HG02571 (cell line): ENCODE measurements at regions not wholly inside any gene's neighbourhood (a gene's known extent, or its start where the extent isn't known, plus 50 kb on each side); places are given as distances from the start of the nearest gene placed in this dataset.

Source experiments
- ATAC-seq: cut with Tn5 transposase; IDR thresholded peaks from one replicate; pipeline ENCODE4 v1.9.1; 2021; ENCODE audit warnings: mild to moderate bottlenecking, moderate library complexity; ENCODE audit not compliant: unreplicated experiment

GRCh38 chr9:107696302-107696701, 206.7 kb upstream of the KLF4 start:
- ATAC-seq = no peak

- ATAC-seq = no peak
Measured at GRCh38 chr9:107694390-107694789, 204.8 kb upstream of the KLF4 start.

DNA sequence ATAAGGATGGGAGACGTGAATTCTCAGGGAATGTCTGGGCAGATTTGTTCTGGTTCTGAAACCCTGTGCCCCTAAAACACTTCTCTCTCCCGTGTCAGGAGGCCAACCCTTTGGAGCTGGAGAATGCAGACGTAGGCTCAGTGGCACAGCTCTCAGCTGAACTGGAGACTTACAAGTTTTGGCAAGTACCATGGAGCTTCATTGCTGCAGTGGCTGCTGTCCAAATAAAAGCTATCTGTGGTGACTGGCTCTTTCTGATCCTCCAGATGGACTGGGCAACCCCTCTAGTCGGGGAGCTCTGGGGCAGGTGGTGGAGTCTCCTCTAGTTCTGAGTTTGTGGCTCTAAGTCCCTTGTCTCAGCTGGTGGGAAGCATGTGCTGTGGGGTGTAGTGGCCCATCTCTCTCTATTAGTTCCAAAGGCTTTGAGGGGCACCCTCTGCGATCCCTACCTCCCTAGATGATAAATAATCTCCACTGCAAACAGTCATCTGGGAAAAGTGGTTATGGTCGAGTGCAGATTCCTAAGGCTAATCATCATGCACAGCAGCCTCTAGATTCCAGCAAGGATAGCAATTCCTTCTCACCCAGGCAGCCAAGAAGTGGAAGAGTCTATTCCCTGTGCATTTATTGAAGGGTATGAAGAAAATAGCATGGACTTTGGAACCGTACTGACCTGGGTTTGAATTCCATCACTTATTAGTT, 204.2 kb upstream of the KLF4 start:
- no peak for ATAC-seq

GRCh38 chr9:107691664-107692063, 202.1 kb upstream of the KLF4 start:
- ATAC-seq = no peak

- no peak for ATAC-seq
Measured at GRCh38 chr9:107690021-107690420, 200.5 kb upstream of the KLF4 start.

DNA sequence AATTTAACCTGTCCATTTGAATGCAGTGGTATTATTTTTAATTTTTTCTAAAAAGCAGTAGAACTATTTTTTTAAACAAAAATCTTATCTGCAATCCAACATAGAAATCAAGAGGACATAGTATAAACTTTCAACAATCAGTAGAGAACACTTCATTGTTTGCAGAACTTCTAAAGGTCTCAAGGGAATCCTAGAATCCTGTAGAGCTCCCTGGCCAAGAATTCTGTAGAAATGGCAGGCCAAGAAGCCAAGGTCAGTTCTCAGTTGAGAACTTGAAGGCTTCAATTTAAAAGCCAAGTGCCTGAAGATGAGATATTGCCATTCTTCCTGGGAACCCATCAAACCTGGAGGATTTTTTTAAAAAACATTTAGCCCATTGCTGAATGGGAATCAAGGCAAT, 199.2 kb upstream of the KLF4 start:
- ATAC-seq = no peak

GRCh38 chr9:107685901-107686300, 196.3 kb upstream of the KLF4 start:
- no peak for ATAC-seq

DNA sequence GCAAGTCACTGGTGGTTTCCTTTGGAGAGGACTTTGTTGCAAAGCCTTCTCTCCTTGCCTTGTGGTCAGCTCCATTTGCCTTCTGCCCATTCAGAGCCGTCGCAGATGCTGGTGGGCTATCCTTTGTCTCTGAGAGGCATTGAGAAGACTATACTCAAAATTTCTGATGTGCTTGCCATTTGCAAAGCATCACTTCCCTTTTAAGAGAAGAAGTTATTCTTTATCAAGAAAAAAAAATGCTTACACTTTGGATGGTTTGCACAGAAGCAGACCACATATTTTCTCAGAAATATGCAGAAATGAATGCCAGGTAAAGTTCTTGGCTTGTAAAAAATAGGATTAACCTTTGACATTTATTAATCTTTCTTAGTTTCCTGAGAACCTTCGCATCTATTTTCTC, 195.8 kb upstream of the KLF4 start:
- no peak for ATAC-seq

GRCh38 chr9:107684224-107684623, 194.7 kb upstream of the KLF4 start:
- no peak for ATAC-seq

DNA sequence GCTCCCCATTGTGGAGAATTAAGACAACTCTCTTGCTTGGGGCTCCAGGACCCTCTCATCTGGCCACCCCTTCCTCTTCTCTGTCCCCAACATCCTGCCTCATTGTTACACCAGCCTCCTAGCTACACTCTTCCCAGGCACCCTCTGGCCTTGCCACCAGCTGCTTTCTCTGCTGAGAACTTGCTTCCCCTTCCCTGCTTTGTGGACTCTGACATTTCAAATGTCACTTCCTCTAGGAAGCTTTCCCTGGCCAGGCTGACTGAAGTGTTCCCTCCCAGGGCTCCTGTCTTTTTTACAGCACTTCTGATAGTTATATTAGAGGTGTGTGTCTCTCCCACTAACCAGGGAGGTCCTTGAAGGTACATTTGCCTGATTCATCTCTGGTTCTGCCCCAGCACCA, 194.0 kb upstream of the KLF4 start:
- no peak for ATAC-seq

DNA sequence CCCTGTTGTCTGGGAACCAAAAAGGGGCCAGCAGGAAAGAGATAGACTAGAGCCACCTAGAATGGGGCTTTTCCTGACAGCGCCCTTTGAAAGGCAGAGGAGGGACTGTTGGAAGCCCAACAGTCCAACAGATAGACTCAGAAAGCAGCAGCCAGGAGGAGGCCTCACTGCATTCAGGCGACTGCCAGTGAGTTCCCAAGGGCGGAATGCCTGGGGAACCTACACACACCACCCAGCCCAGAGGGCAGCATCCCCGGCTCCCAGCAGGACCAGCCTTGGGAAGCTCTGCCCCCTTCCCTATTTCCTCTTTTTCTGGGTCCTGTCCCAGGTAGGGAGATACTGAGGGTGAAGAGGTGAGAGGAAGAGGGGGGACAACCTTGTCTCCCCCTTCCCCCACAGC, 192.4 kb upstream of the KLF4 start:
- ATAC-seq = no peak

GRCh38 chr9:107675351-107676259, 186.0 kb upstream of the KLF4 start:
- ATAC-seq = no peak

DNA sequence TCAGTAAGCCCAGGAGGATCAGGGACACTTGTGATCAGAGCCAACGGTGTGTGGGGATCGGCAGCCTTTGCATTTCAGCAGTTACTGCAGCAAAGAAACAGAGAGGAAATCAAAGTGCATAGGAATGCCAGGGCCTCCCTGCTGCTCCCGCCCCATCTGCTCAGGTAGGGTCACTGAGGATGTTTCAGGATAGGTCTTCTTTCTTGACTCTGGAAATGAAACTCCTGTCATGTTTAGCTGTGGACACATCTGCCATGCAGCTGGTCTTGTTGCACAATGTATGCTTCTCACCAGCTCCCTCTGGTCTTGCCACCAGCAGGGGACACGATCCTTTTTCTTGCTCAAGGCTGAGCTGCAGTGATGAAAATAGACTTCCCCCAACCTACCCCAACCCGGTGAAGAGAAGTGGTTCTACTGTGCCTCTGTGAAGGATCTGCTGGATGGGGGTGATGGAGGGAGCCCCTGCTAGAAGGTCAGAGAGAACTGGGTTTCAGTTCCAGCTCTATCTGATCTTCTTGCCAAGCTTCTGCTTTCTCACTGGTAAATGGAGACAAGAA, 185.2 kb upstream of the KLF4 start:
- no peak for ATAC-seq

DNA sequence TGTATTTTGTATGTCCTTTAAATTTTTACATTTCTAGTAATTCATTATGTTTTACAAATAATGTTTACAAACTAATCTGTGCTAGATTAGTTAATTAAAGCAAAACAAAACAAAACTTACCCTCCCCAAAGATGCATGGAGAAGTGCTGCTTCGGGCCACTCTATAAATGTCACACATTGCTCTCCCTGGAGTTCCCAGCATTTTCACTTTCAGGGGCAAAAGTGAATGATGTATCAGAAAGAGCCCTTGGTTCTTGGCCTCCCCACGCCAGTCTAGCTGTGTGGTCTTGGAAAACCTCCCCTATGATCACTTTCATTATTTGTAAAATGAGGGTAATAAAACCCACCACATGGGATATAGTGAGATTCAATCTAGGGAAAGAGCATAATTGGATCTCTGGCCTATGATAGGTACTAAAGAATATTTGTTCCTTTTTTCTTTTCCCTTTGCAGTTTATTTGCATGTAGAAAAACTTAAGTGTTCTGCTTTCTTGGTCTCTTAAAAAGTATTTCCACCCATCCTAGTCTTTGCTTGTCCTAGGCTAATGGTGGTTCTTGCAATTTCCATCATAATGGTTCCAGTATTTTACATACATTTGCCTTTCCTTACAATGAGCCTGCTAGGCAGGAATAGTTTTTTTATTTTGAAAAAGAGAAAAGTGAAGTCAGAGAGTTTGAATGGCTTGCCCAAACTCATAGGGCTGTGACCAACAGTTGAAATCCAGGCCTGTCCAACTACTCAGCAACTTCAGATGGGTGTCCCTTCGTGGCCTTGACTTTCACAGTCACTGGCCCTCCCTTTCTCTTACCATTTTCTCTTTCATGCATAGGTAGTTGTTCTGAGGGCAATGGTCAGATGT, 184.5 kb upstream of the KLF4 start:
- ATAC-seq = no peak

- ATAC-seq = no peak
Measured at GRCh38 chr9:107671588-107671987, 182.0 kb upstream of the KLF4 start.

GRCh38 chr9:107669422-107669821, 179.9 kb upstream of the KLF4 start:
- no peak for ATAC-seq

DNA sequence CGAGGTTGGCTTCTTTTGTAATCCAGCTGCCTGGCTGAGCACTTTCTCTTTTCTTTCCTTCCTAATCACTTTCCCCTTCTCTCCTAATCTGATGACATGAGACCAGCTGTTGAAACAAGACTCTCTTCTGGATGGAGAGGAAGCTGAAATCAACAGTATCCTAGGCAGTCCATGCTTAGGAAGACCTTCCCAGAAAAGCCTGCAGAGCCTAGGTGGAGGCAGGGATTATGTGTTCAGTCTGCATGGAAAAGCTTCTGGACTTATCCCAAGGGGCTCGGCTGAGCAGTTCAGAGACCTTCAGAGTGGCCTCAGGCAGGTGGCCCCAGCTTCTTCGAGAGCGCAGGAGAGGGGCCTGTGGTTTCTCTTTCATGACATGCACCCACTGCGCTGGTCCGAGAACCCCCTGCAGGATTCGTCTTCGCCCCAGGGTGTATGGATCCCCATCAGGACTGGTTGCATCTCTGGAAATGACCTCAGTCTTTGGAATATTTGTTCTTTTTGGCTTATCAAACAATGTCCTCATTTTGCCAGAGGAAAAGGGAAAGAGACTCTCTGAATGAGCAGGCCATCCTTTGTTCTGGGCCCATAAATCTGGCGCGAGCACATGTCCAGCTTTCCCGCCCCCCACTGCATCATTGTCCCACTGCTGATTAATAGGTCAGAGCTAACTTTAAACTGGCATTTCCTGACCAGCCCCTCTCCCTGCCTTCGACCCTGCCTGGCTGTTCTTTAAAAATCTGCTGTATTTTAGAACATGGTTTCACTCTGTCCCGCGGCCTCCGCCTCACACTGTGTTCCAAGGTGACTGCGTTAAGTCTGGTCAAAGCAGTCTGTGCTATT, 177.9 kb upstream of the KLF4 start:
- no peak for ATAC-seq

DNA sequence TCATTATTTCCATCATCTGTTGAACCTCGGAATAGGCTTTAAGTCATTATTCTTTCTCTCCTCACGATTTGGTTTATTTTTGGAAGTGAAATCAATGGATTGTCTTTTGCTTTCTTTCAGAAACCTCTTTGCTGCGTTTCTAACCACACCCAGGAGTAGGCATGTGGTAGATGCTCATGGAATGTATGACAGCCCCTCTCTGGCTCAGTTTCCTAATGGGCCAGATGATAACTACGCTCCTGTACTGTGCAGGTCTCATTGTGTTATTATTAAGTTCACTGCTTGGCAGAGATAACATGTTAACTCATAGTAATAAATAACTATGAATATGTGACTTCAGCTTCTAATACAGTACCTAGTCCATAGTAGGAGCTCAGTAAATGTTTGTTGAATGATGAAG, 175.5 kb upstream of the KLF4 start:
- ATAC-seq = no peak

DNA sequence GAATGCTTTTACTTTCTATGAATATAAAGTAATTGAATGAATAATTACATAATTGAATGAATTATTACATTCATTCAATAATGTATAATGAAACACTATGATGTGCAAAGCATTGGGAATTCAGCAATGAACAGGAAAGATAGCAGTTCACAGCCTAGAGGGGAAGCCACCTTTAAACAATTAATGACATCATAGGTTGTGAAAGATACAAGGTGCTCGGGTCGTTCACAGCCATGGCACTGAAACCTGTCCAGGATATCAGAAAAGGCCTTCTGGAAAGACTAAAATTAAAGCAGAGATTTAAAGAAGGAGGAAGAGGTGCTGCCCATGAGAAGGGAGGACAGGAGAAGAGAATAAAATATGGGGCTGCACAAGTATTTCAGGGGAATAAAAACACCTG, 171.4 kb upstream of the KLF4 start:
- no peak for ATAC-seq

- ATAC-seq = no peak
Measured at GRCh38 chr9:107653263-107653821, 163.8 kb upstream of the KLF4 start.
